ENCODE measurements at regions not wholly inside any gene's neighbourhood (a gene's known extent, or its start where the extent isn't known, plus 50 kb on each side); places are given as distances from the start of the nearest gene placed in this dataset.

- no peak for DNase-seq
Measured at GRCh38 chr20:58058421-58059259, 169.8 kb downstream of the ANKRD60 start.

GRCh38 chr20:58056921-58057686 lies 171.3 kb downstream of the ANKRD60 start:
- no peak for DNase-seq

DNA sequence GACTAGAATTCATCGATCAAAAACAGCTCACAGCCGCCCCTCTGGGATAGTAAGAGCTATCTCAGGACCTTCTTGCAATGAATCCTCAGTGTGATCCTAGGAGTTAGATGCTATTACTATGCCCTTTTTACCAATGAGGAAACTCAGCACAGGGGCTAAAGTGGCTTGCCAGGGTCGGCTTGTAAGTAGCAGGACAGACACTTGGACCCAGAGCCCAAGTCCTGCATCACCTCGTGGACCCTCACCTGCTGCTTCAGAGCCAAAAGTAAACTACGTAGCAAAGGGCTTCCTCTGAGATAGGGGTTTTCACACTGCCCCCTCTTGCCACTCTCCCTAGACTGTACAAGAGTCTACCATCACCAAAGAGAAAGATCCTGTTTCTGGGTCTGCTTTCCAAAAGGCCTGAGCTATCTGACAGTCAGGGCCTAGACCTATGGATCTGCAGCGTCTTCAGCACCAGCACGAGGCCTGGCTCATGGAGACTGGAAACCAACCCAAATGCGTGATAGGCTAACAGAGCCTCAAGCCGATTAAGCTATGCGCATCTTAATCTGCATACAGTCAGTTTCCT lies 172.3 kb downstream of the ANKRD60 start:
- DNase-seq: no peak

- DNase-seq: no peak
Measured at GRCh38 chr20:58054780-58055373, 173.6 kb downstream of the ANKRD60 start.

DNA sequence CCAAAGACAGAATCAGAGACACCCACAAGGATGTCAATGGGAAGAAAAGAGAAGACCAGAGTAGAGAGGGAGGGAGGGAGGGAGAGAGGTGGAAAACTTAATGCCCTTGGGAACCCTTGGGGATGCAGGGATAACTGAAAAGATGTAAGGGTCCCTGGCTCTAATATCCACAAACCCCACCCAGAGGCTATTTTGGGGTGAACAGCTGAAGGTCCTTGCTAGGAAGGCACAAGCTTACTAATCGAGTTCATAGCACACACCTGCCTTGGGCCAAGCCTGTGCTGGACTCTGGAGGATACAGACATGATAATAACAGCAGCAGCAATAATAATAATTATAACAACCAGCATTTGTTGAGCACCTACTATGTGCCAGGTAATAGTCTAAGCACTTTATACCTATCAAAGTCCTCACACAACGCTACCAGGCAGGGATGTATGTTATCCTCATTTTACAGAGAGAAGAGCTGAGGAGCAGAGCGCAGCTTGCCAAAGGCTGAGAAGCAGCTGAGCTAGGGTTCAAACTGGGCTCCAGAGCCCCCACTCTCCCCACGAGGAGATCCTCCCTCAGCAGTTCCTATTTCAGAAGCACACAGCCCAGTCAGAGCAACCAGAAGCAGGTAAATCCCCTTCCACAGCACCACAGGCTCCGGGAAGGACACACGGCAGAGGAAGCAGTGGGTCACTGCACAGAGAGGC lies 174.2 kb downstream of the ANKRD60 start:
- no peak for DNase-seq

- DNase-seq: no peak
Measured at GRCh38 chr20:58053391-58054055, 174.9 kb downstream of the ANKRD60 start.

- no peak for DNase-seq
Measured at GRCh38 chr20:58051367-58051766, 177.1 kb downstream of the ANKRD60 start.

DNA sequence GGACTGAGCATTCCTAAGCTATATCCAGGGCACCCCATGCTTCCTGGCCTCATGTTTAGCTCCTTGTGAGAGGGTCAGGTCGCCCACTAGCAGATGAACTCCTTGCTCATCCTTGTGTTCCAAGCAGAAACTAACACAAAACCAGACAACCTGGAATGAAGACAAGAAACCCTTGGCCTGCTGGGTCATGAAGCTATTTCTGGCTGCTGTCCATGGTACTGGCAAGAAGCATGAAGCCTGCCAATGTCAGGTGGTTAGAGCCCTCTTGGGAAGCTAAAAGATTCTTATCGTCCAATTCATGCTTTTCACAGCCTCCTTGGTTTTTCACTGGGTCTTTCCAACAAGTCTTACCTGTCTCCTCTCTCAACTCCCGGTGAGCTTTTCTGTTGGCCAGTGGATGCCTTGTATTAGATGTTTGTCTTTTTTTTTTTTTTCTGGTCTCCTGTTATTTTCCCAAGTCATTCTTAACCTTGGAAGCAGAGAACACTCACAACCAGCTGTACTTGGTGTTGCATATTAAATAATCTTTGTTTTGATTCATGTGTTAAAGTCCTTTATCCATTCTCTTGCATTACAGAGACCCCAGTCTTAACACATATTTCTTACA lies 180.3 kb downstream of the ANKRD60 start:
- peak; percentile 56 for DNase-seq

DNA sequence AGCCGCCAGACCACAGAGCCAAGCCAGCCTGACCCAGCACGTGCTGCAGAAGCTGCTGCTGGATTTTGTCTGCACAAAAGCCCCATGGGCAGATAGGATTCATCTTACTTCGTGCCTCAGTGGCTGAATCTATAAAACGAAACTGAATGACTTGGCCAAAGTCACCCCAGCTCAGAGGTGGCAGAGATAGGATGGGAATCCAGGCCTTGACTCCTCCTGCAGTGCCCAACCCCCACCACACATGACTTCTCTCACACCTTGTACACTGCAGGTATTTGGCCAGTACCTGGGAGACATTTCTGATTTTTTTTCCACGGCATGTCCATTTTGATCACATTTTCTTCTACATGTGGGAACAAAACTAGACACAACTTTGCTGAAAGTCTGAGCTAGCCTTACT lies 182.1 kb downstream of the ANKRD60 start:
- no peak for DNase-seq

- DNase-seq: no peak
Measured at GRCh38 chr20:58045579-58045978, 182.9 kb downstream of the ANKRD60 start.

GRCh38 chr20:58044931-58045555 lies 183.4 kb downstream of the ANKRD60 start:
- no peak for DNase-seq

GRCh38 chr20:58044286-58044685 lies 184.2 kb downstream of the ANKRD60 start:
- no peak for DNase-seq

GRCh38 chr20:58043236-58044140 lies 185.0 kb downstream of the ANKRD60 start:
- DNase-seq: no peak

DNA sequence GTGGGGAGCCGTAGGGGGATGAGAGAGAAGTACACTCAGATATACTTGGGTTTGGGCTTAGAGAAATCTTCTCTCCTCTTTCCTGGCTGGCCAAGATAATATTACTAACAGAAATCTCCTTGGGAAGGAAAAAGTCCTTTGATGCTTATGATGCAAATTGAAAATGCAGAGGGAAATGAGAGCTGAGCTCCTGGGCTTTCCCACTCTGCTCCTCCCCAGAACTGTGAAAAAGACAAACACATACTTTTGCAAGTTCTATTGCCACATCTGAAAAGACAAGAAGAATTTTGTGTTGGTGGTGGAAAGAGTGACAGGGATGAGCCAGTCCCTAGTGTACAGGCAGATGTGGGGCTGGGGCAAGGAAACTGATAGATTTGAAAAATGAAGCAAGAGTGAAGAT lies 185.9 kb downstream of the ANKRD60 start:
- no peak for DNase-seq

DNA sequence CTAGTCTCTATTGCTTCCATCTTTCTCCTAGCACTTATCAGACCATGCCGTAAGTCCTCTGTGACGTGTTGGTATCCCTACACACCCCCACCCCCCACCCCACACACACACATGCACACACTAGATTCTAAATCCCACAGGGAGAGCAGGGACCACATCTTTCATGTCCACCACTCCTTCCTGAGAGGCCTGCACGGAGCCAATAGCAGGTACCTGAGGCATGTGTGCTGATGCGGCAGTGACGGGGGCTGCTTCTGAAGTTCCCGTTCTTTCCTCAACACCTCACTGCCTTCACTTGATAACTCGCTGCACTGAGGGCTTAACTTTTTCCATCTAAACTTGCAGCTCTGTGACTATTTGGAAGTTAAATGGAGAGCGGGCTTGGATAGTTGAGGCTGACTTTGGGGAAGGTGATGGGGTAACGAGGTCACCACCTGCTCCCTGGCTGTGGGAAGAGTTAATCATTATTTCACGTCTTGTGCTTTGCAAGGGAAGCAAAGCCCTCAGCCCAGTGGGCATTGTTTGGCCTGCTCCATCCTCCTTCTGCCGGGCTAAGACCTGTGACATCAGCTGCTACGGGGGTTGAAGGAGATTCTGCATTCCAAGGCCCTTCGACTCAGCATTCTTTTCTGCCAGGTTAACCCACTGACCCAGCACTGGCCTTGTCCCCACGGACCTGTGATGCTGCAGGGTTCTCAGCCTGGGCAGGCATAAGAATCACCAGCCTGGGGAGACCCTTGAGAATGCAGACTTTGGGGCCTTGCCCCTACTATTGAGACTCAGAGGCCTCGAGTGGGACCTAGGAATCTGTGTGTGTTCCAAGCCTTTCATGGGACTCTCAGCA lies 187.8 kb downstream of the ANKRD60 start:
- DNase-seq: no peak

- no peak for DNase-seq
Measured at GRCh38 chr20:58039274-58040092, 189.0 kb downstream of the ANKRD60 start.

- no peak for DNase-seq
Measured at GRCh38 chr20:58038123-58038654, 190.3 kb downstream of the ANKRD60 start.

GRCh38 chr20:58037631-58038030 lies 190.8 kb downstream of the ANKRD60 start:
- DNase-seq: no peak

Measured in hematopoietic multipotent progenitor cell treated with erythropoietin and hydrocortisone succinate and interleukin-3 and kit ligand, for 6 days (in vitro differentiated cells).